ENCODE measurements at regions not wholly inside any gene's neighbourhood (a gene's known extent, or its start where the extent isn't known, plus 50 kb on each side); places are given as distances from the start of the nearest gene placed in this dataset.

- no peak for DNase-seq (ENCODE audit: low read depth)
- TF ChIP-seq, protein P1, sequence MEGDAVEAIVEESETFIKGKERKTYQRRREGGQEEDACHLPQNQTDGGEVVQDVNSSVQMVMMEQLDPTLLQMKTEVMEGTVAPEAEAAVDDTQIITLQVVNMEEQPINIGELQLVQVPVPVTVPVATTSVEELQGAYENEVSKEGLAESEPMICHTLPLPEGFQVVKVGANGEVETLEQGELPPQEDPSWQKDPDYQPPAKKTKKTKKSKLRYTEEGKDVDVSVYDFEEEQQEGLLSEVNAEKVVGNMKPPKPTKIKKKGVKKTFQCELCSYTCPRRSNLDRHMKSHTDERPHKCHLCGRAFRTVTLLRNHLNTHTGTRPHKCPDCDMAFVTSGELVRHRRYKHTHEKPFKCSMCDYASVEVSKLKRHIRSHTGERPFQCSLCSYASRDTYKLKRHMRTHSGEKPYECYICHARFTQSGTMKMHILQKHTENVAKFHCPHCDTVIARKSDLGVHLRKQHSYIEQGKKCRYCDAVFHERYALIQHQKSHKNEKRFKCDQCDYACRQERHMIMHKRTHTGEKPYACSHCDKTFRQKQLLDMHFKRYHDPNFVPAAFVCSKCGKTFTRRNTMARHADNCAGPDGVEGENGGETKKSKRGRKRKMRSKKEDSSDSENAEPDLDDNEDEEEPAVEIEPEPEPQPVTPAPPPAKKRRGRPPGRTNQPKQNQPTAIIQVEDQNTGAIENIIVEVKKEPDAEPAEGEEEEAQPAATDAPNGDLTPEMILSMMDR (IDR thresholded peaks at IDR 0.05; ENCODE audit: control insufficient read depth, insufficient read depth, low read depth, low read length, missing control alignments) = no peak
- H3K4me3 ChIP-seq (ENCODE audit: control insufficient read depth, low read depth, low read length) = no peak overlapping the region
These were observed 316.7 kb upstream of the SLC7A11 start for GRCh38 chr4:138558886-138559285.

GRCh38 chr4:138555584-138555983 lies 313.4 kb upstream of the SLC7A11 start:
- H3K4me3 ChIP-seq (ENCODE audit: control insufficient read depth, low read depth, low read length) = no peak overlapping the region
- no peak for DNase-seq (ENCODE audit: low read depth)
- TF ChIP-seq, protein P1 (IDR thresholded peaks at IDR 0.05; ENCODE audit: control insufficient read depth, insufficient read depth, low read depth, low read length, missing control alignments) = peak; percentile 23

DNA sequence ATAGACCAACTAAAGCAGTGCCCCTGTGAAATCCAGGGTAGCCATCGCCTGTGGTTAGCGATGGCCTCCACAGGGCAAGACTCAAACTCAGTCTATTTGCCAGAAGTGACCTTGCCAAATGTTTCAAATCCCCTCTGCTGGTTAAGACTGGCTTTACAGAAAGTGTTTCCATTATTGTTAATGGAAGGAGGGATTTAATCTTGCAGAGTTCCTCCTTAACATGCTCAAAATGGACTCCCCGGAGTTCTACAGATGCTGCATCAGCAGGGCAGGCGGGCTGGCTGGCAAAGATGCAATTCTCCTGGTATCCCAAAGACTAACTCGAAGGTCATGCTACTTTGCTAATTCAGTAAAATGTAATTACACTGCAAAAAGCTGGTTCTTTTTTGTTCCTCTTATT lies 313.0 kb upstream of the SLC7A11 start:
- TF ChIP-seq, protein P1 (IDR thresholded peaks at IDR 0.05; ENCODE audit: control insufficient read depth, insufficient read depth, low read depth, low read length, missing control alignments) = no peak
- no peak overlapping the region for H3K4me3 ChIP-seq (ENCODE audit: control insufficient read depth, low read depth, low read length)
- no peak for DNase-seq (ENCODE audit: low read depth)

DNA sequence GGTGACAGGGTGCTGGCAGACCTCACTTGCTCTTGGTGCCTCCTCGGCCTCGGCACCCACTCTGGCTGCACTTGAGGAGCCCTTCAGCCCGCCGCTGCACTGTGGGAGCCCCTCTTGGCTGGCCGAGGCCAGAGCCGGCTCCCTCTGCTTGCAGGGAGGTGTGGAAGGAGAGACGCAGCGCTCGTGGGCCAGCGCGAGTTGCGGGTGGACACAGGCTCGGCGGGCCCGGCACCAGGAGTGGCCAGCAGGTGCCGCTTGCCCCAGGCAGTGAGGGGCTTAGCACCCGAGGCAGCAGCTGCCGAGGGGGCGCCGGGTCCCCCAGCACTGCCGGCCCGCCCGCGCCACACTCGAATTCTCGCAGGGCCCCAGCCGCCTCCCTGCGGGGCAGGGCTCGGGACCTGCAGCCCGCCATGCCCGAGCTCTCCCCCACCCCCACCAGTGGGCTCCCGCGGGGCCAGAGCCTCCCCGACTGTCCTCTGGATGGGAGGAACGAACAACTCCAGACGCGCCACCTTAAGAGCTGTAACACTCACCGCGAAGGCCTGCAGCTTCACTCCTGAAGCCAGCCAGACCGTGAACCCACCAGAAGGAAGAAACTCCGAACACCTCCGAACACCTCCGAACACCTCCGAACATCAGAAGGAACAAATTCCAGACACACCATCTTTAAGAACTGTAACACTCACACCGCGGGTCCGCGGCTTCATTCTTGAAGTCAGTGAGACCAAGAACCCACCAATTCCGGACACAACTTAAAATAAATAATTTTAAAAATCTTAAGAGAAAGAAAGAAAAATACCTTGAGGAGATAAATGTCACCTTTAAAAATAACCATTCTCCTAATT lies 311.1 kb upstream of the SLC7A11 start:
- H3K4me3 ChIP-seq (ENCODE audit: control insufficient read depth, low read depth, low read length) = no peak overlapping the region
- TF ChIP-seq, protein P1 (IDR thresholded peaks at IDR 0.05; ENCODE audit: control insufficient read depth, insufficient read depth, low read depth, low read length, missing control alignments) = no peak
- no peak for DNase-seq (ENCODE audit: low read depth)

- TF ChIP-seq, protein P1 (IDR thresholded peaks at IDR 0.05; ENCODE audit: control insufficient read depth, insufficient read depth, low read depth, low read length, missing control alignments) = no peak
- no peak overlapping the region for H3K4me3 ChIP-seq (ENCODE audit: control insufficient read depth, low read depth, low read length)
- no peak for DNase-seq (ENCODE audit: low read depth)
These were observed 300.1 kb upstream of the SLC7A11 start for GRCh38 chr4:138542191-138542776.

GRCh38 chr4:138540056-138540800 lies 298.1 kb upstream of the SLC7A11 start:
- DNase-seq (ENCODE audit: low read depth) = peak; percentile 35
- TF ChIP-seq, protein P1 (IDR thresholded peaks at IDR 0.05; ENCODE audit: control insufficient read depth, insufficient read depth, low read depth, low read length, missing control alignments) = no peak
- H3K4me3 ChIP-seq (ENCODE audit: control insufficient read depth, low read depth, low read length) = no peak overlapping the region

Measured in AG09309 (cell line).